ENCODE measurements at regions not wholly inside any gene's neighbourhood (a gene's known extent, or its start where the extent isn't known, plus 50 kb on each side); places are given as distances from the start of the nearest gene placed in this dataset.

GRCh38 chr5:120298981-120299380 is 165.1 kb upstream of the PRR16 start:
- TF ChIP-seq CTCF (IDR thresholded peaks at IDR 0.05) (no peak), POLR2A (IDR thresholded peaks at IDR 0.05) (no peak)
